ENCODE measurements at regions not wholly inside any gene's neighbourhood (a gene's known extent, or its start where the extent isn't known, plus 50 kb on each side); places are given as distances from the start of the nearest gene placed in this dataset.

DNA sequence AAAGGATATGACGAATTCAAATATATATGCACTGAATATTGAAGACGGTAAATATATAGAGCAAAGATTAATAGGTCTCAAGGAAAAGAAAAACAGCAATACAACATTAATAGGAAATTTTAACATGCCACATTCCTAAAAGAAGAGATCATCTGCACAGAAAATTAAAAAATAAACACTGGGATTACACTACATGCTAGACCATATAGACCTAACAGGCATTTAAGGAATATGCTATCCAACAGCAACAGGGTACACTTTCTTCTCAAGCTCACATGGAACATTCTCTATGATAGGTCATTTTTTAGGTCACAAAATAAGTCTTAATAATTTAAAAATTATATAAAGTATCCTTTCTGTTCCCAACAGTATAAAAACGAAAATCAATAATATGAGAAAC, 1038.3 kb downstream of the KCNT2 start:
- DNase-seq (ENCODE audit: low read depth in 2 of 2) = no peak

DNA sequence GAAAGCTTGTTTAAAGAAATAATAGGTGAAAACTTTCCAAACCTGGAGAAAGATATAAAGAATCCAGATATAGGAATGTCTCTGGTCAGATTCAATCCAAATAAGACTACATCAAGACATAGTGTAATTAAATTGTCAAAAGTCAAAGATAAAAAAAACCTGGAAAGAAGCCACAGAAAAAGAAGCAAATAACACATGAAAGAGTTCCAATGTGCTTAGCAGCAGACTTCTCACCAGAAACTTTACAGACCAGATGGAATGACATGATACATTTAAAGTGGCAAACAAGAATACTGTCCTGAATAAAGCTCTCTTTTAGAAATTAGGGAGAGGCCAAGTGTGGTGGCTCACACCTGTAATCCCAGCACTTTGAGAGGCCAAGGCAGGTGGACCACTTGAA, 1039.9 kb downstream of the KCNT2 start:
- no peak for DNase-seq (ENCODE audit: low read depth in 2 of 2)

DNA sequence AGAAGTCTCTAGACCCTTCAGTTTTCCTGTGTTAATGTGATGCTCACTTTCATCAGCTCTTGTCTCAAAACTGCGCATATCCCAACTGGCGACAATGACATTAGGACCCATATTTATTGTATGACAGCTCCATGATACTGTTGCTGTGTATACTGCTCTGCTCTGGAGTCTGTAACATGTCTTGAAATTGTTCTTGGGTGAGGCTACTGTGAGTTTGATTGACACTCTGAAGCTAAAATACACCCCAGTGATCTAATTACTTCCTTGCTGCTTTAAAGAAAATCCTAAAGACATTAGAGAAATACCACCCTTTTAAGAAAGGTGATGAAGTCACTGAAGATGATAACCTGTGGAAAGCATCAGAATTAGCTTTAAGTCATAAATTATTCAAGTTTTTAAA, 1046.2 kb downstream of the KCNT2 start:
- no peak for DNase-seq (ENCODE audit: low read depth in 2 of 2)

DNA sequence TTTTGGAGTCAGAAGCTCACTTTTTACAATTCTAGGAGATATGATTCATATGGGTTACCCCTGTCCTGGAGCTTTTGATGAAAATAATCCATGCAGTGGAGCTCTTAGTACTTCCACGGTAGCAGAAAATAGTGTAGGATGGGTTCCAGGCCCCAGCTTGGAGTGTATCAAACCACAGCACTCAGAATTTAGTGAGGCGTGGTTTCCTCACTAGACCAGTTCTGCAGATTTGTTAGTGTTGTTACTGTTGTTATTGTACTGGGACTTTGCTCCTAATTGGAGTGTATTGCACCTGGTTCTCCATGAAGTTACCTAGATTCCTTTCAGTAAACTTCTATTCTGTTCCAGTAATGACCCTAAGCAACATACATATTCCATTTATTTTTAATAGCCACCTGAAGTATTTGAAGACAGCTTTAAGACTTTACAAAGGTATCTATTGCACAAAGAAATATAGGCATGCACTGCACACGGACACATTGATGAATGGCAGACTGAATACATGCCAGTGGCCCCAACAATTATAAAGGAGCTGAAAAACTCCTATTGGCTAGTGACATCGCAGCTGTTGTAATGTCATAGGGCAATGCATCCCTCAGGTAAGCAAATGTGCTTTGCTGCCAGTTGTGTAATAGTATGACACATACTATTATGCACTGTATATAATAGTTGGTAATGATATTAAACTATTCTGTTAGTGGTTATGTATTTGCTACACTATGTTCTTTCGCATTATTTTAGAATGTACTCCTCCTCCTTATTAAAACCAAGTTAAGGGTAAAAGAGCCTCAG, 1058.0 kb downstream of the KCNT2 start:
- no peak for DNase-seq (ENCODE audit: low read depth in 2 of 2)

DNA sequence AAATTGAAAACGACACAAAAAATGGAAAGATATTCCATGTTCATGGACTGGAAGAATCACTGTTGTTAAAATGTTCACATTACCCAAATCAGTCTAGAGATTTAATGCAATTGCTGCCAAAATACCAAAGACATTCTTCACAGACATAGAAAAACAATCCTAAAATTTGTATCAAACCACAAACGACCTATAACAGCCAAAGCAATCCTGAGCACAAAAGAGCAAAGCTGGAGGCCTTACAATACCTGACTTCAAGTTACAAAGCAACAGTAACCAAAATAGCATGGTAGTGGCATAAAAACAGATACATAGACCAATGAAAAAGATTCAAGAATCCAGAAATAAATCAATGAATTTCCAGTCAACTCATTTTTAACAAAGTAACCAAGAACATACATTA, 1077.3 kb downstream of the KCNT2 start:
- no peak for DNase-seq (ENCODE audit: low read depth in 2 of 2)

DNA sequence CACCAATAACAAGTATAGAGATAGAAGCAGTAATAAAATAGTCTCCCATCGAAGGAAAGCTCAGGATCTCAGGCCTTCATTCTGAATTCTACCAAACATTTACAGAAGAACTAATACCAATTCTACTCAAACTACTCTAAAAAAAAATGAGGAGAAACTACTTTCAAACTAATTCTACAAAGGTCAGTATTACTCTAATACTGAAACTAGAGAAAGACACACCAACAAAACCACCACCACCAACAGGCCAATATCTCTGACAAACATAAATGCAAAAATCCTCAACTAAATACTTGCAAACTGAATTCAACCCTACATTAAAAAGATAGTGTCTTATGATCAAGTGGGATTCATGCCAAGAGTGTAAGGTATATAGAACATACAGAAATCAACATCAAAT, 1078.4 kb downstream of the KCNT2 start:
- no peak for DNase-seq (ENCODE audit: low read depth in 2 of 2)

DNA sequence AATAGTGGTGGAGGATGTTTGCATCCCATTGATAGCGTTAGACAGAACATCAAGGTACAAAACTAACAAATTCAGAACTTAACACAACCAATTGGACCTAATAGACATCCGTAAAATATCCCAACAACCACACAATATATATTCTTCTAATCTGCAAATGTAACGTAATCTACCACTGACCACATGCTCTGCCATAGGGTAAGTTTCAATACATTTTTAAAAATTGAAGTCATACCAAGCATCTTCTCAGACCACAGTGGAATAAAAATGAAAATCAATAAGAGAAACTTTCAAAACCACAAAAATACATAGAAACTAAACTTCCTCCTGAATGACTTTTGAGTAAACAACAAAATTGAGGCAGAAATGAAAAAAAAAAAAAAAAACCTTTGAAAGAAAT, 1087.5 kb downstream of the KCNT2 start:
- DNase-seq (ENCODE audit: low read depth in 2 of 2) = no peak

DNA sequence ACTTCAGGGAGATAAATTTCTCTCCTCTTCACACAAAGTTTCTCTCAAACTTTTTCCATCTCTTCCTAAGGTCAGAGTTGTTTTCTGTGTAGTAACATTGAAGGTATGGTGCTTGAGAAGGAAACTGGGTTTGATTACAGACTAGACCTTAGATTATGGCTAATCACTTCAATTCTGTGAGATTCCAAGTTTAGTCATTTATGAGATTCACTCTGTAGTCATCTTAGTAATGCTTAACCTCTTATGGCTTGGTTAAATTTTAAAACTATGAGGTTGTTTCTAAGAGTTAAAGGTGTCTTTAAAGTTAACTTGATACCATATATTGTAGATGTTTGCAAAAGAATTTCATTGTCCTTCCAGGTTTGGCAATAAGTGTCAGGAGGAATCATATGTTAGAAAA, 1092.2 kb downstream of the KCNT2 start:
- DNase-seq (ENCODE audit: low read depth in 2 of 2) = no peak

DNA sequence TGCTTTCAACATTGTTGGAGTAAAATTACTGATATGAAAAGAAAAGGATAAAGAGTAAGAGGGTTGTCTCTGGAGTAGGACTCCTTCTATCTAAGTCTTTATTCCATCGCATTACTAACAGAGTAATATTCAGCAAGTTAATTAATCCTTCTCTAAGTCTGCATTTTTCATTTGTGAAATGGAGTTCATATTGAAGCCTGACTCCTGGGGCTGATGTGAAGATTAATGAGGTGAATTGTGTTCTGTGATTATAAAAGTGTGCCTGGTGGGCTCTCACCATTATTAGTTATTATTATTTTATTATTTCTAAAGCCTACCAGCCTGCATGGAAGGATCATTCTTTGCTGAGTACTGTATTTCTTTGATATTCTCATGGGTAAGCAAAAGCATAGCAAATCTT, 1096.7 kb downstream of the KCNT2 start:
- DNase-seq (ENCODE audit: low read depth in 2 of 2) = no peak

DNA sequence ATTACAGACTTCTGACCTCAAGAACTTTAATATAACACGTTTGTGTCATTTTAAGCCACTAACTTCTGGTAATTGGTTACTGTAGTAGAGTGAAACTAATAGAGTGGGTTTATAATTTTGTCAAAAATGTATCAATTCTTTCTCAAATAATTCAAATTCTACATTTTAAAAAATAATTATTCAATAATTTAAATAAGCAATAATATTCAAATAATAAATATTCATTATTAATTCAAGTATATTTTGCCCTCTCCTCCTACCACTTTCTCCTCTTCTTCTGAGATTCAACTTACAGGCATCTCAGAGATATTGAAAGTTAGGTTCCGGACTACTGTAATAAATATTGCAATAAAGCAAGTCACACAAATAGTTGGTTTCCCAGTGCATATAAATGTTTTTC, 1107.1 kb downstream of the KCNT2 start:
- DNase-seq (ENCODE audit: low read depth in 2 of 2) = no peak

DNA sequence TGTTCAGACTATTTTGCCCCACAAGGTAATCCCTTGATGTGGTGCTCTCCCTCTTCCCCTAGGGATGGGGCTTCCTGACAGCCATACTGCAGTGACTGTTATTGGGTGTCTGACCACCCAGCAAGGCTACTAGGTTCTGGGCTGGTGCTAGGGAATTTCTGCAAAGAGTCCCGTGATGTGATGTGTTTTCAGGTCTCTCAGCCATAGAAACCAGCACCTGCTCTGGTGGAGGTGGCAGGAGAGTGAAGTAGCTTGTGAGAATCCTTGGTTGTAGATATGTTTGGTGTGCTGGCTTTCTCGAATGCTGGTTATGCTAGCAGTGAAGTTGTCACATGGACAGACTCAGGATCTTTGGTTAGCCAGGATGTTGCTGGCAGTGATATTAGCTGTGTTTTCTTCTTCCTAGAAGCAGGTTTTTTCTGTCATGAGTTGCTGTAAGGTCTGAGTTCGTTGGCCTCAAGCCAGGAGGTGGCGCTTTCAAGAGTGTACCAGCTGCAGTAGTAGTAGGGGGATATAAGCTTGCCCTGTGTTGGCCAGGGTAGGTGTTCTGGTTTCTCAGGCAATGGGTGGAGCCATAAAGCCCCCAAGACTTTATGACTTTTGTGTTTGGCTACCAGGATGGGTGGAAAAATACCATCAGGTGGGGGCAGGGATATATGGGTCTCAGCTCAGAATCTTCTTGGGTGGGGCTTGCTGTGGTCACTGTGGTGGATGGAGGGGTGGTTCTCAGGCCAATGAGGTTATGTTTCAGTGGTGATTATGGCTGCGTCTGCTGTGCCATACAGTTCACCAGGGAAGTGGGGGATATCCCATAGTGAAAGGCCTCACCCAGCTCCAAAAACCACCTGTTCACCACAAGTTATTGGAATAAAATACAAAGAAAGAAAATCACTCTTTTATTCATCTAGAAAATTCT, 1112.3 kb downstream of the KCNT2 start:
- DNase-seq (ENCODE audit: low read depth in 2 of 2) = no peak

DNA sequence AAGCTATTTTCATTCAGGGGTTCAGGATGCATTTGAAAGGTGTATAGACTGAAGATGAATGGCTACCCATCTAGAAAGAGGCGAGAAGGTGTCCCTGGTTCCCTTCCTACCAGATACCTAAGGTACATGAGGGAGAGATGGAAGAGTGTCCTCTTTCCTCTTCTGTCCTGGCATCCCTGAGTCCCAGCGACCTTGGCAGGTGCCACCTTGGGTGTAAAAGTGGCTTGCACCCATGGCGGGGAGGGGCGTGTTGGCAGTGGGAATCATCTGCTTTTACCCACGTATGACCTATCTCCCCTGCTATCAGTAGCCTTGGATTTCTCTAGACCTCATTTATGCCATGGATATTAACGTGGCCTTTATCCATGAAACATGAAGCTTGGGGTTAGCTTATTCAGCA, 1126.1 kb downstream of the KCNT2 start:
- DNase-seq (ENCODE audit: low read depth in 2 of 2) = no peak

DNA sequence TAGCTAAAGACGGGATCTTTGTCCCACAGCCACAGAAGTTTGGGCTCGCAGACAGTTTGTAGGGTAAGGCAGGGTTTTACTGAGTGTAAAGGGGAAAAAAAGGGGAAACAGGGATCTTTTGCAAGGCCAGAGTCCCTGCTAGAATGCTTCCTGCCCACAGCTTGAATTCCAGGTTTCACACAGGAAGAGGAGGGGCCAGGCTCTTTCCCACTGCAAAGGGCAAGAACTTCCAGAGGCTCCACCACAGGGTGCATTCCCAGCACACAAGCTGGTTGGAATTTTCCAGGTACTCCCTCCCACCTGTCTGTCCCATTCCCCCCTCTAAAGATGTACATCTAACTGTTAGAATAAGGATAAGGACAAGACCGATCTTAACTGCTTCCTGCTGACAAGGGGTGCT, 1126.9 kb downstream of the KCNT2 start:
- no peak for DNase-seq (ENCODE audit: low read depth in 2 of 2)

DNA sequence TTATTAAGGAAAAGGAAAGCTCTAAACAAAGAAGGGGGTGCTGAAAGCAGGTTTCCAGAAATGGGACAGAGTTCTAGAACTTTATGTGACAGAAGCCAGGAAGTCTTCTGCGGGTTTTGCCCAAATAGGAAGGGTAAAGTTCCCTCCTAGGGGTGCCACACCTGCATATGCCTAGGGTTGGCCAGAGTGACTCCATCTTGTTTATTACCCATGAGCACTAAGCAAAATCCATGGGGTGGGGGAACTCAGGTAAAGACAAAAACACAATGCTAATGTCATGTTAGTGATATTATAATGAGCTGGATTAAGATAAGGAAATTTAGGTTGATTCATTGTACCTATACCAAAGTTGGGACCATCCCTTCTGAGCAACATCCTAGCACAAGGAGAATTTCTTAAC, 1132.7 kb downstream of the KCNT2 start:
- no peak for DNase-seq (ENCODE audit: low read depth in 2 of 2)

DNA sequence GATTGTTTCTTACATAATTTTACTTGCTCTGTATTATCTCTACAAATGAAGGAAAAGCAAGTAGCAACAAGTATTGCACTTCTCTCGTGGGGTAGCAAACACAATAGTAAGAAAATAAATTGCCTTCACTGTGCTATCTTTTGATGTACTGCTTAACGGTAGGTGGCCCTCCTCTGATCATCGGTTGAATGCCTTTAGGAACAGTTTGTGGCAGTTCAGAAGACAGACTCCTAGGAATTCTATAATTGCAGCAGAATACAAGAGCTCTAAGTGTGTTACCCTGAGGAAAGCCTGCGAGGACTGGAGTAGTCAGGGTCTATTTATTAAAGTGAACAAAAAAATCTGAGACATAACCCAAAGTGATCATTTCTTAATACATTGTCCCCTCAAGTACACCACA, 1135.9 kb downstream of the KCNT2 start:
- DNase-seq (ENCODE audit: low read depth in 2 of 2) = no peak

DNA sequence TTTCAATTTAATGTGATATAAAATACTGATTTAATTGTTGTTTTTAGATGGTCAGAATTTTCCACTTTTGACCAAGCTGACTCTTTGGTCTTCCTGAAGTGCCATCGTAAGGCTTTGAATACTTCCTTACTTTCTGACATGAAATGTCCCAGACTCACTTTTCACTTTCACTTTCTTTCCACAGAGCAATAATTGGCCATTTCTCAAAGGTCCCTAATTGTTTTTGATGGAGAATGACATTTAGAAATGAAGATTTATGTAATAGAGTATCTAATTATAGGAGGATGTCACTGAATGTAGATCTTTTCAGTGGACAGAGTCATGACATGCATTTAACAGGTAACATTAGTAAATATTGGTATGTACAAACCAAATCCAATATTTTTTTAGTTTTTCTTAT, 1141.6 kb downstream of the KCNT2 start:
- no peak for DNase-seq (ENCODE audit: low read depth in 2 of 2)

DNA sequence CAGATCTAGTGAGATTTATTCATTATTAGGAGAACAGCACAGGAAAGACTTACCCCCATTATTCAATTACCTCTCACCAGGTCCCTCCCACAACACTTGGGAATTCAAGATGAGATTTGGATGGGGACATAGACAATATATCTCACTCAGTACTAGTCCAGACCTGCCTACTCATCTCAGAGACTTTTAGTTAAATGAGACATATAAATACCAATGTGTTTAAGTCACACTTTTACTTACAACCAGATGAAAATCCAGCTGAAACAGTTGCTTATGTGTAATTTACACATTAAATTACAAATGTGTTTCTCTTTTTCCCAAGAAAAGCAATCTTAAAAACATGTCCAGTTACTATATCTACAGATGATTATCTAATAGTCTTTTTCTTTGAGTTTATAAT, 1145.6 kb downstream of the KCNT2 start:
- no peak for DNase-seq (ENCODE audit: low read depth in 2 of 2)

DNA sequence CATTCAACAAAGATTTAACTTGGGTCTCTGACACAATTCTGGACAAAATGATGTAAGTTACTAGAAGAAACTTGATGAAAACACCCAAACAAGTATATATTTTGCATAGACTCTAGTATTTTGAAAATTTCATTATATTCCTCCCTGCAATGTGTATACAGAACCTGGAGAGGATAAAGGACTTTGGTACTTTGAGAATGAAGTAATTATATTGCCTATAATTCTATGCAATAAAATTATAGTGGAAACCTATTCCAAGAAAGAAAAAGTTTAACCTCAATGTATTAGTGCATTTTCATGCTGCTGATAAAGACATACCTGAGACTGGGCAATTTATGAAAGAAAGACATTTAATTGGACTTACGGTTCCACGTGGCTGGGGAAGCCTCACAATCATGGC, 1146.1 kb downstream of the KCNT2 start:
- no peak for DNase-seq (ENCODE audit: low read depth in 2 of 2)

DNA sequence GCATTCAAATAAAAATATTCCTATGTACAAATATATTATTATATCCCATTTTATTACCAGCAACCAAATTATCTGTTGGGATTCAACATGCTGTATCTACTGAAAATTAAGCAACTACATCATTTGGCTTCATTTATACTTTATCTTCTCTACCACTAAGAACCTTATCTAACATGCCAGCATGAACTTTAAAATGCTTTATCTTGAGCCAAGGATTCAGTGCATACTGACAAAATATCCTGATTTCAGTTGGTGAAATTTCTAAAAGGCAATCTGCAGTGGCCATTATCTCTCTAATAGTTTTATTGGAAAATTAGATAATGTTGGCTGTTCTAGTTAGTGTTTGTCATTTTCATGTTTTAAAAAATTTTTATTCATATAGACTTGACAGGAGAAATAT, 1149.9 kb downstream of the KCNT2 start:
- DNase-seq (ENCODE audit: low read depth in 2 of 2) = no peak

DNA sequence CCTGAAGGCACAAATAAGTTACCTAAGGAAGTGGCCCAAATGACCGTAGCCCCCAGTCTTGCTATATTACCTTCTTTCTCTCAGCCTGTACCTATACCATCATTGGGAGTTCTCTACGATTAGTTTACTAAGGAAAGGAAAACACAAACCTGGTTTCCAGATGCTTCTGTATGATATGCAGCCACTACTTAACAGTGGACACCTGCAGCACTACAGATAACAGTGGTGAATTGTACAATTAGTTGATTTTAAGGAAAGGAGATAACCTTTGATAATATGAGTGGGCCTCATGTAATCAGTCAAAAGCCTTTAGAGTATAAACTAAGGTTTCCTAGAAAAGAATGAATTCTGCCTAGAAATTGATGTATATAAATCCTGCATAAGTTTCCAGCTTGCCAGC, 1157.4 kb downstream of the KCNT2 start:
- DNase-seq (ENCODE audit: low read depth in 2 of 2) = no peak

DNA sequence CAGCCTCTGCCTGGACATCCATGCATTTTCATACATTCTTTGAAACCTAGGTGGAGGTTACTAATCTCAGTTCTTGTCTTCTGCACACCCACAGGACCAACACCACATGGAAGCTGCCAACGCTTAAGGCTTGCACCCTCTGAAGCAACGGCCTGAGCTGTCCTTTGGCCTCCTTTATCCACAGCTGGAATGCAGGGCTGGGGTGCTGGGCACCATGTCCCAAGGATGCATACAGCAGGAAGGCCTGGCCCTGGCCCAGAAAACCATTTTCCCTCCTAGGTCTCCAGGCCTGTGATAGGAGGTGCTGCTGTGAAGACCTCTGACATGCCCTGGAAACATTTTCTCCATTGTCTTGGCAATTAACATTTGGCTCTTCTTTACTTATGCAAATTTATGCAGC, 1168.6 kb downstream of the KCNT2 start:
- no peak for DNase-seq (ENCODE audit: low read depth in 2 of 2)

DNA sequence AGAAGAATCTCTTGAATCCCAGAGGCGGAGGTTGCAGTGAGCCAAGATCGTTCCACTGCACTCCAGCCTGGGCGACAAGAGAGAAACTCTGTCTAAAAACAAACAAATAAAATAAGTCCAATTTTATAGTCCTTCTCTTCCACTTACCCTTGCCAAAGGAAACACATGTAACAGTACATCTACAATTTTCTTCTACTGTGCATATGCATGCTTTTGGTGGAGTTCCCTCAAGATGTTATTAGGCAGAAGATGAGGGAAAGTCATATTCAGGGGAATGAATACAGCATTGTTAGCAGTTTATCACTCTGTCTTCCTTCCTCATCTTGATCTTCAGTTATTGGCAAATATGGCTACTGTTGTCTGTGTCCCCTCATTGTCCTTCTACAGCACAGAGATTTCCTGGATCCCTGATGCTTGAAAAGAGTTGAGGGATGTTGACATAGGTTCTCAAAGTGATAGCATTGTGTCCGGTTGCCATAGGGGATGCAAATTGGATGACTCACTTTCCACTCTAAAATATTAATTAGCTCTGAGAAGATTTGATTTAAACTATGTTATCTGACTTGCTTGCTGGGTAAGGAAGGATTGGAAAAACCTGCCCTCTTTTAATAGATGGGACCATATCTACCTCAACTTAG, 1173.6 kb downstream of the KCNT2 start:
- DNase-seq (ENCODE audit: low read depth in 2 of 2) = no peak

DNA sequence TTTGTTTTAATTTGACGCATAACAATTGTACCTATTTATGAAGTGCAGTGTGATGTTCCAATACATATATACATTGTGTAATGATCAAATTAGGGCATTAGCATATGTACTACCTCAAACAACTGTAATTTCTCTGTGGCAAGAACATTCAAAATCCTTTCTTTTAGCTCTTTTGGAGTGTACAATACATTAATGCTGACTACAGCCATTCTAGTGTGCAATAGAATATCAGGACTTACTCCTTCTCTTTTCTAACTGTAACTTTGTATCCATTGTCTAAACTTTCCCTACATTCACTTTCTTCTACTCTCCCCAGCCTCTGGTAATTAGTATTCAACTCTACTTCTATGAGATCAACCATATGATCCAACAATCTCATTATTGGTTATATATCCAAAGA, 1177.4 kb downstream of the KCNT2 start:
- DNase-seq (ENCODE audit: low read depth in 2 of 2) = no peak
